Panc1 (cell line): ENCODE measurements at regions not wholly inside any gene's neighbourhood (a gene's known extent, or its start where the extent isn't known, plus 50 kb on each side); places are given as distances from the start of the nearest gene placed in this dataset.

Experiments
- ATAC-seq: fragments of 200-7000 bp; cut with Tn5 transposase; 2 replicates; pipeline ENCODE4 v1.9.1; 2020; ENCODE audit warnings: mild to moderate bottlenecking, moderate library complexity
- BruUV-seq: library from RNA; stranded (reverse); fragments of 400-500 nt; replicated peaks from 2 replicates; lab custom pipeline; 2021; lab: Mats Ljungman, UMichigan
- CTCF ChIA-PET: fragments of 300-600 bp; sonication (Branson Sonifier 250); formaldehyde crosslinking; loops from one replicate; lab custom pipeline; 2022; ENCODE audit warnings: antibody characterized with exemption; lab: Charles Lee
- POLR2A ChIA-PET: fragments of 300-600 bp; sonication (Branson Sonifier 250); formaldehyde crosslinking; loops from one replicate; lab custom pipeline; 2022; ENCODE audit warnings: antibody characterized with exemption; lab: Charles Lee
- DNase-seq: peaks from one replicate; pipeline ENCODE4 v3.0.0-alpha.2; 2010; ENCODE audit warnings: low read depth, low spot score
- H3K27ac ChIP-seq: 2 replicates; pipeline ENCODE4 v1.5.1; 2011; ENCODE audit warnings: mild to moderate bottlenecking, low read length, inconsistent platforms
- H3K27me3 ChIP-seq: fragments of 200-500 bp; sonication (Bioruptor generic); 2 replicates; pipeline ENCODE4 v1.6.0; 2014; ENCODE audit warnings: low read length, inconsistent platforms; ENCODE audit not compliant: control insufficient read depth, insufficient read depth
- H3K36me3 ChIP-seq: fragments of 200-500 bp; sonication (Bioruptor generic); 2 replicates; pipeline ENCODE4 v1.5.1; 2014; ENCODE audit warnings: inconsistent platforms, mild to moderate bottlenecking, low read length, moderate library complexity; ENCODE audit not compliant: control insufficient read depth, insufficient read depth
- H3K4me1 ChIP-seq: 2 replicates; pipeline ENCODE4 v1.5.1; 2011; ENCODE audit warnings: inconsistent platforms, mild to moderate bottlenecking, low read length, moderate library complexity; ENCODE audit not compliant: control insufficient read depth, insufficient read depth
- H3K4me3 ChIP-seq, 2 experiments: 2 replicates each; pipeline ENCODE4 v1.5.1; 2011 to 2012; ENCODE audit warnings: low read depth in 2 of 2, low read length in 2 of 2, mild to moderate bottlenecking in 2 of 2, inconsistent platforms in 1 of 2, moderate library complexity in 1 of 2
- H3K9me3 ChIP-seq: fragments of 200-500 bp; sonication (Bioruptor generic); 2 replicates; pipeline ENCODE4 v1.5.1; 2014; ENCODE audit warnings: low read depth, mild to moderate bottlenecking, inconsistent platforms, low read length, moderate library complexity; ENCODE audit not compliant: control insufficient read depth, insufficient read depth
- CTCF ChIP-seq: fragments of 450-650 bp; IDR thresholded peaks from 2 replicates; pipeline ENCODE4 v1.5.1; 2017; ENCODE audit warnings: mild to moderate bottlenecking
- POLR2AphosphoS5 ChIP-seq: IDR thresholded peaks from 2 replicates; pipeline ENCODE4 v1.6.1; 2012; ENCODE audit warnings: mild to moderate bottlenecking, low read depth, low read length, moderate library complexity
- REST ChIP-seq, 2 experiments: IDR thresholded peaks; 2 replicates each; pipeline ENCODE4 v1.6.1; 2011 to 2012; ENCODE audit warnings: low read depth in 2 of 2, control low read depth in 1 of 2, low read length in 1 of 2, mild to moderate bottlenecking in 1 of 2, moderate library complexity in 1 of 2; ENCODE audit not compliant: insufficient read depth in 1 of 2
- SIN3A ChIP-seq: IDR thresholded peaks from 2 replicates; pipeline ENCODE4 v1.6.1; 2012; ENCODE audit warnings: low read depth, mild to moderate bottlenecking, low read length, moderate library complexity, borderline replicate concordance; ENCODE audit not compliant: insufficient read depth
- TCF7L2 ChIP-seq: IDR thresholded peaks from 2 replicates; pipeline ENCODE4 v1.6.1; 2011; ENCODE audit warnings: mild to moderate bottlenecking, low read depth, low read length, inconsistent platforms
- in situ Hi-C: cut with HindIII; loops from 2 replicates; pipeline ENCODE4 v1.10.0; 2016; ENCODE audit warnings: low sequenced_read_pairs, low pct_unique_long_range_greater_than_20kb
- intact Hi-C: fragments of 100-400 bp; cut with micrococcal nuclease; formaldehyde crosslinking; loops from one replicate; pipeline ENCODE4 v1.10.0; 2022; ENCODE audit not compliant: unreplicated experiment

GRCh38 chr2:122384768-122385333 is 629.4 kb downstream of the TSN start:
- BruUV-seq, result no TSS peak
- no peak for DNase-seq
- Histone ChIP-seq H3K36me3 (no peaks in the 10 kb centered on the region), H3K27ac (no peak overlapping the region), H3K27me3 (no peaks in the 10 kb centered on the region), H3K4me3 (no peak overlapping the region), H3K9me3 (peaks cover 3% of the 10 kb centered on the region; the same call in 1 of the 2 replicates), H3K4me1 (no peaks in the 10 kb centered on the region)
- POLR2A ChIA-PET, result no interaction called here
- in situ Hi-C loops (no loop called here), intact Hi-C loops (no loop called here)
- CTCF ChIA-PET, result no interaction called here
- no peak for ATAC-seq
- TF ChIP-seq POLR2AphosphoS5 (no peak), CTCF (no peak), TCF7L2 (no peak)

GRCh38 chr2:122388208-122388607 is 632.8 kb downstream of the TSN start:
- DNase-seq (no peak), ATAC-seq (no peak)
- H3K4me3 ChIP-seq, result no peak overlapping the region
- CTCF ChIA-PET, result no interaction called here
- POLR2A ChIA-PET, result no interaction called here
- H3K36me3 ChIP-seq, result no peaks in the 10 kb centered on the region
- intact Hi-C loops, result no loop called here
- no peaks in the 10 kb centered on the region for H3K4me1 ChIP-seq
- no peaks in the 10 kb centered on the region for H3K27me3 ChIP-seq
- H3K9me3 ChIP-seq, result peaks cover 3% of the 10 kb centered on the region; the same call in 1 of the 2 replicates
- H3K27ac ChIP-seq, result no peak overlapping the region
- TF ChIP-seq SIN3A (no peak), REST (IDR thresholded peaks at IDR 0.05; ENCODE audit: insufficient read depth in 1 of 2, low read depth in 2 of 2, low read length in 1 of 2) (no peak), POLR2AphosphoS5 (no peak), TCF7L2 (no peak), CTCF (no peak)
- no TSS peak for BruUV-seq
- in situ Hi-C loops, result no loop called here
